GM19324 (cell line): ENCODE measurements at regions not wholly inside any gene's neighbourhood (a gene's known extent, or its start where the extent isn't known, plus 50 kb on each side); places are given as distances from the start of the nearest gene placed in this dataset.
A peak's percentile ranks its signal among the peaks of the same experiment; 100 is the strongest.

Experiments
- ATAC-seq: cut with Tn5 transposase; IDR thresholded peaks from one replicate; pipeline ENCODE4 v1.9.1; 2021; ENCODE audit warnings: mild to moderate bottlenecking, moderate library complexity; ENCODE audit not compliant: unreplicated experiment, low FRiP score

DNA sequence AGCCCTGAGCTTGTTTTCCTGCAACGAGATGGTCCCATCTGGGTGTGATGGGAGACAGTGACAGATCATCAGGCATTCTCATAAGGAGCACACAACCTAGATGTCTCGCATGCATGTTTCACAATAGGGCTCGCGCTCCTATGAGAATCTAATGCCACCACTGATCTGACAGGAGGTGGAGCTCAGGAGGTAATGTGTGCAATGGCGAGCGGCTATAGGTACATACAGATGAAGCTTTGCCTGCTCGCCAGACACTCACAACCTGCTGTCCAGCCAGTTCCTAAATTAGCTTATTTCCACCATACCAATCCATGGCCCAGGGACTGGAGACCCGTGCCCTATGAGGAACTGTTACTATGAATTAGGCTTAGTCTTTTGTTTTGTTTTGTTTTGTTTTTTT, 55.3 kb upstream of the SLC30A5 start:
- no peak for ATAC-seq

DNA sequence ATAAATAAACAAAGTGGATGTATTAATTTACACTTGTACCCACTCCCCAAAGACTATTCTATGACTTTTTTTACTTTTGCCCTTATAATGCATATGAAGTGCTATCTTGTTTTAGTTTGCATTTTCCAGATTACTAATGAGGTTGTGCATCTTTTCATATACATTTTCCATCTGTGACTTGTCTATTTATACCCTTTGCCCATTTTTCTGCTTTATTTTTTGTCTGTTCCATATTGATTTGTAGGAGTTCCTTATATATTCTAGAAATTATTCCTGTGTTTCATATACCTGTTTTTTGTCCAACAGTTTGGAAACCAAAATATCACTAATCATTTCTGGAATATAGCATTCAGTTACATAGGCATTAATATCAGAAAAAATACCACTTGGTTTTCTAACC, 54.0 kb upstream of the SLC30A5 start:
- no peak for ATAC-seq

DNA sequence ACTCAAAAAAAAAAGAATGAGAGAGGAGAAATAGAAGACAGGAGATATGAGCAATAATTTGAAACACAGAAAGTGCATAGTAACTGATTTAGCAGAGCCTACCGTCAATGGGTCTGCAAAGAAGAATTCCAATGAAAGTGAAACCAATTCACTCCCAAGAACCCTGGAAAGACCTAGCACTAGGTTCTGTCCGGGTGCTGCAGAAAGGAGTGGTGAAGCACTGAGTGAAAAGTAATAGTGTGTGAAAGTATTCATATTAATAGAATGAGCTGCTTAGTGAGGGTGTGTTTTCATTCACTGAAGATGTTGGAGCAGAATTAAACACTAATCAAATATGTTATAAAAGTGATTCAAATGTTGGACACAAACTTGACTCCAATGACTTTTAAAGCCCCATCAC, 51.3 kb upstream of the SLC30A5 start:
- peak; percentile 12 for ATAC-seq

DNA sequence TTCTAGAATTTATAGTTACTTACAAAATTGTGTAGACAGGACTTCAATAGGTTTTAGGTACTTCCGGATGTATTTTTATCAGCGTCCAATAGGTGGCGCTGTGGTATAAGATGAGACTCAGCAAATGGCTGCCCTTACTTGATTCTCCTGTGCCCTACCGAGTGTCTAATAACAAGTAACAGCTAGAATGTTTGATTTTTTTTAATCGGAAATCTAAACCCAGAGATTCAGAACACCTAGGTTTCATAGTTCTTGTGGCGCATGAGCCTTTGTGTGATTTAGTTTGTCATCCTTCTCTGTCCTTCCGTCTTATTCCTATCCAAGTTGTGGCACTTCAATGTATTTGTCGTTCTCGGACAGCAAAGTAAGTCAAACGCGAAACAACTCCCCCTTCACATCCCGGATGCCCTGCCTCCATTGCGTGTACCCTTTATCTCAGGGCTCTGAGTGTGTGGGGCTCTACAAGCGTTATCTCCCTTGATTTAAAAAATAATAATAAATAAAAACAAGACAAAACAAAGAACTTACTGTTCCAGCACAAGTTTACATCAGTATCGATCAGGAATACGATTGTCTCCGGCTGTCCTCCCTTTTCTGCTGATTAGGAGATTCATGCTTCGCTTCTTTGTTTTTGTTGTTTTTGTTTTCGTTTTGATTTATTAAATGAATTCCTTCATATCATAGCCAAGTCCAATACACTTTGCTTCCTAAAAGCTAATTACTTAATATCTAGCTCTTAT, 50.7 kb upstream of the SLC30A5 start:
- peak; percentile 77 for ATAC-seq

GRCh38 chr5:69043655-69043996, 50.2 kb upstream of the SLC30A5 start:
- no peak for ATAC-seq
